Smooth muscle cell (in vitro differentiated cells): ENCODE measurements at regions not wholly inside any gene's neighbourhood (a gene's known extent, or its start where the extent isn't known, plus 50 kb on each side); places are given as distances from the start of the nearest gene placed in this dataset.

Experiments used
- DNase-seq: peaks from one replicate; lab custom pipeline; 2025; ENCODE audit not compliant: unreplicated experiment; lab: John Stamatoyannopoulos, UW
- H2AFZ ChIP-seq: fragments of 200-600 bp; sonication (generic); 2 replicates; pipeline ENCODE4 v1.6.0; 2016; ENCODE audit warnings: antibody characterized with exemption, low read depth, mild to moderate bottlenecking
- H3F3A ChIP-seq: fragments of 200-600 bp; sonication (generic); 2 replicates; pipeline ENCODE4 v1.6.0; 2017; ENCODE audit warnings: antibody characterized with exemption, low read depth
- H3K27ac ChIP-seq: fragments of 200-600 bp; sonication (generic); 2 replicates; pipeline ENCODE4 v1.5.1; 2016; ENCODE audit warnings: low read depth, mild to moderate bottlenecking
- H3K27me3 ChIP-seq: fragments of 200-600 bp; sonication (generic); 2 replicates; pipeline ENCODE4 v1.6.1; 2016; ENCODE audit warnings: low read depth, mild to moderate bottlenecking
- H3K36me3 ChIP-seq: fragments of 200-600 bp; sonication (generic); 2 replicates; pipeline ENCODE4 v1.5.1; 2016; ENCODE audit warnings: low read depth
- H3K4me1 ChIP-seq: fragments of 200-600 bp; sonication (generic); 2 replicates; pipeline ENCODE4 v1.5.1; 2016; ENCODE audit warnings: low read depth
- H3K4me2 ChIP-seq: fragments of 200-600 bp; sonication (generic); 2 replicates; pipeline ENCODE4 v1.6.0; 2016; ENCODE audit warnings: mild to moderate bottlenecking
- H3K4me3 ChIP-seq: fragments of 200-600 bp; sonication (generic); 2 replicates; pipeline ENCODE4 v1.5.1; 2016; ENCODE audit warnings: mild to moderate bottlenecking
- H3K79me2 ChIP-seq: fragments of 200-600 bp; sonication (generic); 2 replicates; pipeline ENCODE4 v1.6.0; 2016; ENCODE audit warnings: low read depth, mild to moderate bottlenecking
- H3K9ac ChIP-seq: fragments of 200-600 bp; sonication (generic); 2 replicates; pipeline ENCODE4 v1.6.0; 2016; ENCODE audit warnings: low read depth
- H3K9me3 ChIP-seq: fragments of 200-600 bp; sonication (generic); replicated peaks from 2 replicates; pipeline ENCODE4 v1.5.1; 2016; ENCODE audit warnings: low read depth
- H4K20me1 ChIP-seq: fragments of 200-600 bp; sonication (generic); 2 replicates; pipeline ENCODE4 v1.6.0; 2016; ENCODE audit warnings: low read depth
- WGBS: methylation state at CpG from one replicate; pipeline ENCODE4 v1.1.7; 2016; ENCODE audit warnings: low lambda C conversion rate; 5-methylcytosine and 5-hydroxymethylcytosine counted together
- TF ChIP-seq, protein P1 (sequence below): fragments of 200-600 bp; sonication (generic); IDR thresholded peaks from 2 replicates; pipeline ENCODE4 v1.5.1; 2017; ENCODE audit warnings: borderline replicate concordance, mild to moderate bottlenecking, antibody characterized with exemption; ENCODE audit not compliant: insufficient read depth, poor library complexity, severe bottlenecking

GRCh38 chr4:38231626-38232025 is 271.4 kb downstream of the PTTG2 start:
- no peaks in the 10 kb centered on the region for H3K36me3 ChIP-seq
- DNase-seq = no peak
- H3K4me2 ChIP-seq = no peak overlapping the region
- H3K9ac ChIP-seq = no peak overlapping the region
- H3F3A ChIP-seq = no peaks in the 10 kb centered on the region
- no peaks in the 10 kb centered on the region for H4K20me1 ChIP-seq
- H3K9me3 ChIP-seq = no peaks in the 10 kb centered on the region
- no peak overlapping the region for H3K4me3 ChIP-seq
- WGBS = 89% methylated on average over 4 of the region's 4 CpGs
- H3K27ac ChIP-seq = no peak overlapping the region
- TF ChIP-seq, protein P1, sequence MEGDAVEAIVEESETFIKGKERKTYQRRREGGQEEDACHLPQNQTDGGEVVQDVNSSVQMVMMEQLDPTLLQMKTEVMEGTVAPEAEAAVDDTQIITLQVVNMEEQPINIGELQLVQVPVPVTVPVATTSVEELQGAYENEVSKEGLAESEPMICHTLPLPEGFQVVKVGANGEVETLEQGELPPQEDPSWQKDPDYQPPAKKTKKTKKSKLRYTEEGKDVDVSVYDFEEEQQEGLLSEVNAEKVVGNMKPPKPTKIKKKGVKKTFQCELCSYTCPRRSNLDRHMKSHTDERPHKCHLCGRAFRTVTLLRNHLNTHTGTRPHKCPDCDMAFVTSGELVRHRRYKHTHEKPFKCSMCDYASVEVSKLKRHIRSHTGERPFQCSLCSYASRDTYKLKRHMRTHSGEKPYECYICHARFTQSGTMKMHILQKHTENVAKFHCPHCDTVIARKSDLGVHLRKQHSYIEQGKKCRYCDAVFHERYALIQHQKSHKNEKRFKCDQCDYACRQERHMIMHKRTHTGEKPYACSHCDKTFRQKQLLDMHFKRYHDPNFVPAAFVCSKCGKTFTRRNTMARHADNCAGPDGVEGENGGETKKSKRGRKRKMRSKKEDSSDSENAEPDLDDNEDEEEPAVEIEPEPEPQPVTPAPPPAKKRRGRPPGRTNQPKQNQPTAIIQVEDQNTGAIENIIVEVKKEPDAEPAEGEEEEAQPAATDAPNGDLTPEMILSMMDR = no peak
- no peaks in the 10 kb centered on the region for H3K27me3 ChIP-seq
- no peaks in the 10 kb centered on the region for H3K4me1 ChIP-seq
- no peak overlapping the region for H2AFZ ChIP-seq
- H3K79me2 ChIP-seq = no peaks in the 10 kb centered on the region

- no peaks in the 10 kb centered on the region for H3K79me2 ChIP-seq
- no peak for DNase-seq
- H3K4me1 ChIP-seq = no peaks in the 10 kb centered on the region
- no peaks in the 10 kb centered on the region for H3F3A ChIP-seq
- H3K9me3 ChIP-seq = no peaks in the 10 kb centered on the region
- no peak overlapping the region for H3K27ac ChIP-seq
- no peak overlapping the region for H3K9ac ChIP-seq
- TF ChIP-seq, protein P1 = no peak
- H2AFZ ChIP-seq = no peak overlapping the region
- H3K4me3 ChIP-seq = no peak overlapping the region
- H3K36me3 ChIP-seq = no peaks in the 10 kb centered on the region
- no peaks in the 10 kb centered on the region for H4K20me1 ChIP-seq
- no peak overlapping the region for H3K4me2 ChIP-seq
- no peaks in the 10 kb centered on the region for H3K27me3 ChIP-seq
Measured at GRCh38 chr4:38232741-38233140, 272.5 kb downstream of the PTTG2 start.

GRCh38 chr4:38233727-38234480 is 273.7 kb downstream of the PTTG2 start:
- H3K36me3 ChIP-seq = no peaks in the 10 kb centered on the region
- H3K4me2 ChIP-seq = no peak overlapping the region
- H3F3A ChIP-seq = no peaks in the 10 kb centered on the region
- H3K27ac ChIP-seq = no peak overlapping the region
- no peaks in the 10 kb centered on the region for H3K4me1 ChIP-seq
- H3K4me3 ChIP-seq = no peak overlapping the region
- no peak for DNase-seq
- H4K20me1 ChIP-seq = no peaks in the 10 kb centered on the region
- H3K9me3 ChIP-seq = no peaks in the 10 kb centered on the region
- no peaks in the 10 kb centered on the region for H3K27me3 ChIP-seq
- H3K9ac ChIP-seq = no peak overlapping the region
- TF ChIP-seq, protein P1 = no peak
- WGBS = 94% methylated on average over 6 of the region's 6 CpGs
- no peak overlapping the region for H2AFZ ChIP-seq
- H3K79me2 ChIP-seq = no peaks in the 10 kb centered on the region

- Histone ChIP-seq H3K9ac (no peak overlapping the region), H3K79me2 (no peaks in the 10 kb centered on the region), H3F3A (no peaks in the 10 kb centered on the region), H2AFZ (no peak overlapping the region), H3K27me3 (no peaks in the 10 kb centered on the region), H3K27ac (no peak overlapping the region), H3K4me2 (no peak overlapping the region), H3K4me1 (no peaks in the 10 kb centered on the region), H3K4me3 (no peak overlapping the region), H4K20me1 (no peaks in the 10 kb centered on the region), H3K36me3 (no peaks in the 10 kb centered on the region), H3K9me3 (no peaks in the 10 kb centered on the region)
- TF ChIP-seq, protein P1 = no peak
- WGBS = 79% methylated on average over 3 of the region's 3 CpGs
- DNase-seq = no peak
Measured at GRCh38 chr4:38235354-38235753, 275.2 kb downstream of the PTTG2 start.
